ENCODE measurements at regions not wholly inside any gene's neighbourhood (a gene's known extent, or its start where the extent isn't known, plus 50 kb on each side); places are given as distances from the start of the nearest gene placed in this dataset.

- TF ChIP-seq CTCF (IDR thresholded peaks at IDR 0.05) (no peak), POLR2A (IDR thresholded peaks at IDR 0.05) (no peak)
These were observed 437.7 kb downstream of the BUD13 start for GRCh38 chr11:116335078-116335477.
